Activated CD4-positive, alpha-beta memory T cell treated with anti-CD3 and anti-CD28 coated beads for 36 hours (primary cell): ENCODE measurements at regions not wholly inside any gene's neighbourhood (a gene's known extent, or its start where the extent isn't known, plus 50 kb on each side); places are given as distances from the start of the nearest gene placed in this dataset.
"Not testable (repeated sequence)": the region's sequence is repeated elsewhere in the genome, so short reads cannot be mapped to it uniquely, and the experiment has no call there.

ENCODE experiments used
- CTCF ChIA-PET: fragments of 350-600 bp; sonication (Branson Sonifier 250); formaldehyde crosslinking; loops from one replicate; lab custom pipeline; 2021; ENCODE audit warnings: antibody characterized with exemption, inconsistent platforms; lab: Charles Lee
- POLR2A ChIA-PET: fragments of 350-600 bp; sonication (Branson Sonifier 250); formaldehyde crosslinking; loops from one replicate; lab custom pipeline; 2021; ENCODE audit warnings: antibody characterized with exemption; lab: Charles Lee
- DNase-seq: peaks from one replicate; pipeline ENCODE4 v3.0.0-alpha.2; 2020
- H3K27ac Mint-ChIP-seq: one replicate; pipeline ENCODE4 v1.8.0; 2021; ENCODE audit warnings: mixed read lengths
- H3K27me3 Mint-ChIP-seq: one replicate; pipeline ENCODE4 v1.8.0; 2021; ENCODE audit warnings: mixed read lengths
- H3K36me3 Mint-ChIP-seq: one replicate; pipeline ENCODE4 v1.8.0; 2021; ENCODE audit warnings: mixed read lengths
- H3K4me1 Mint-ChIP-seq: one replicate; pipeline ENCODE4 v1.8.0; 2021; ENCODE audit warnings: low read depth, mixed read lengths
- H3K4me3 Mint-ChIP-seq: one replicate; pipeline ENCODE4 v1.8.0; 2021; ENCODE audit warnings: mild to moderate bottlenecking, mixed read lengths
- H3K9me3 Mint-ChIP-seq: one replicate; pipeline ENCODE4 v1.8.0; 2021; ENCODE audit warnings: mixed read lengths
- intact Hi-C: fragments of 100-400 bp; cut with micrococcal nuclease; formaldehyde crosslinking; loops from one replicate; pipeline ENCODE4 v1.15.1; 2023

GRCh38 chr12:102316723-102317122 lies 119.1 kb upstream of the PMCH start:
- no peaks in the 10 kb centered on the region for H3K9me3 Mint-ChIP-seq
- H3K4me3 Mint-ChIP-seq, result no peak overlapping the region

GRCh38 chr12:102314821-102315220 lies 117.2 kb upstream of the PMCH start:
- no peaks in the 10 kb centered on the region for H3K27me3 Mint-ChIP-seq
- H3K4me3 Mint-ChIP-seq, result no peak overlapping the region
- POLR2A ChIA-PET, result no interaction called here
- no peaks in the 10 kb centered on the region for H3K36me3 Mint-ChIP-seq
- no peak for DNase-seq
- no peaks in the 10 kb centered on the region for H3K4me1 Mint-ChIP-seq
- CTCF ChIA-PET, result no interaction called here
- no peaks in the 10 kb centered on the region for H3K9me3 Mint-ChIP-seq
- no peak overlapping the region for H3K27ac Mint-ChIP-seq
- intact Hi-C loops, result no loop called here

More at GRCh38 chr12:102316723-102317122, 119.1 kb upstream of the PMCH start:
- ChIA-PET CTCF (no interaction called here), POLR2A (no interaction called here)
- Mint-ChIP-seq H3K27me3 (no peaks in the 10 kb centered on the region), H3K4me1 (no peaks in the 10 kb centered on the region), H3K36me3 (no peaks in the 10 kb centered on the region), H3K27ac (no peak overlapping the region)
- no peak for DNase-seq
- intact Hi-C loops, result no loop called here

GRCh38 chr12:102313116-102313971 lies 115.7 kb upstream of the PMCH start:
- H3K27me3 Mint-ChIP-seq, DNase-seq, H3K4me3 Mint-ChIP-seq, intact Hi-C loops, H3K27ac Mint-ChIP-seq, POLR2A ChIA-PET, H3K36me3 Mint-ChIP-seq, CTCF ChIA-PET, H3K4me1 Mint-ChIP-seq, H3K9me3 Mint-ChIP-seq: not testable (repeated sequence)

GRCh38 chr12:102305486-102305885 lies 107.9 kb upstream of the PMCH start:
- DNase-seq, result no peak
- H3K4me3 Mint-ChIP-seq, result no peak overlapping the region
- no peaks in the 10 kb centered on the region for H3K4me1 Mint-ChIP-seq
- peaks cover 16% of the 10 kb centered on the region for H3K9me3 Mint-ChIP-seq
- H3K27me3 Mint-ChIP-seq, result peaks cover 2% of the 10 kb centered on the region
- POLR2A ChIA-PET, result interaction anchor here (0.6 kb wide), 1 partner anchor 23 kb away, joined by 3 read pairs; no protein-coding TSS in a partner anchor
- intact Hi-C loops, result no loop called here
- H3K27ac Mint-ChIP-seq, result no peak overlapping the region
- CTCF ChIA-PET, result no interaction called here
- H3K36me3 Mint-ChIP-seq, result no peaks in the 10 kb centered on the region

- CTCF ChIA-PET, H3K27ac Mint-ChIP-seq, H3K27me3 Mint-ChIP-seq, DNase-seq, POLR2A ChIA-PET, H3K36me3 Mint-ChIP-seq, H3K4me1 Mint-ChIP-seq, H3K4me3 Mint-ChIP-seq, intact Hi-C loops: not testable (repeated sequence)
- peaks cover 18% of the 10 kb centered on the region for H3K9me3 Mint-ChIP-seq
Observed at GRCh38 chr12:102304667-102305066, 107.0 kb upstream of the PMCH start.

GRCh38 chr12:102302553-102302952 lies 104.9 kb upstream of the PMCH start:
- Mint-ChIP-seq H3K9me3 (peaks cover 16% of the 10 kb centered on the region), H3K4me1 (no peaks in the 10 kb centered on the region), H3K4me3 (no peak overlapping the region), H3K36me3 (no peaks in the 10 kb centered on the region), H3K27ac (no peak overlapping the region), H3K27me3 (peaks cover 2% of the 10 kb centered on the region)
- DNase-seq, result no peak
- POLR2A ChIA-PET, result no interaction called here
- intact Hi-C loops, result no loop called here
- CTCF ChIA-PET, result no interaction called here

- intact Hi-C loops, result loop anchor here (1.0 kb wide), 1 partner anchor 183 kb away; no protein-coding TSS in a partner anchor
- no peak overlapping the region for H3K27ac Mint-ChIP-seq
- CTCF ChIA-PET, result no interaction called here
- POLR2A ChIA-PET, result no interaction called here
- peaks cover 16% of the 10 kb centered on the region for H3K9me3 Mint-ChIP-seq
- no peaks in the 10 kb centered on the region for H3K36me3 Mint-ChIP-seq
- H3K4me1 Mint-ChIP-seq, result no peaks in the 10 kb centered on the region
- H3K27me3 Mint-ChIP-seq, result peaks cover 2% of the 10 kb centered on the region
- no peak overlapping the region for H3K4me3 Mint-ChIP-seq
- no peak for DNase-seq
Observed at GRCh38 chr12:102301547-102301946, 103.9 kb upstream of the PMCH start.

- Mint-ChIP-seq H3K27ac (no peak overlapping the region), H3K4me1 (no peaks in the 10 kb centered on the region), H3K27me3 (peaks cover 2% of the 10 kb centered on the region), H3K36me3 (no peaks in the 10 kb centered on the region), H3K9me3 (peaks cover 16% of the 10 kb centered on the region), H3K4me3 (no peak overlapping the region)
- ChIA-PET POLR2A (no interaction called here), CTCF (no interaction called here)
- intact Hi-C loops, result loop anchor here (1.0 kb wide), 1 partner anchor 183 kb away; no protein-coding TSS in a partner anchor
- peak; percentile 16 for DNase-seq
Observed at GRCh38 chr12:102300824-102301461, 103.3 kb upstream of the PMCH start.

- DNase-seq, result no peak
- H3K9me3 Mint-ChIP-seq, result peaks cover 16% of the 10 kb centered on the region
- no peaks in the 10 kb centered on the region for H3K4me1 Mint-ChIP-seq
- intact Hi-C loops, result no loop called here
- no peak overlapping the region for H3K4me3 Mint-ChIP-seq
- peaks cover 2% of the 10 kb centered on the region for H3K27me3 Mint-ChIP-seq
- CTCF ChIA-PET, result no interaction called here
- no peaks in the 10 kb centered on the region for H3K36me3 Mint-ChIP-seq
- H3K27ac Mint-ChIP-seq, result no peak overlapping the region
- POLR2A ChIA-PET, result no interaction called here
Observed at GRCh38 chr12:102299731-102300130, 102.1 kb upstream of the PMCH start.

- intact Hi-C loops, result no loop called here
- Mint-ChIP-seq H3K27me3 (no peaks in the 10 kb centered on the region), H3K9me3 (peaks cover 16% of the 10 kb centered on the region), H3K4me1 (no peaks in the 10 kb centered on the region), H3K4me3 (no peak overlapping the region), H3K36me3 (no peaks in the 10 kb centered on the region), H3K27ac (no peak overlapping the region)
- CTCF ChIA-PET, result no interaction called here
- no peak for DNase-seq
- POLR2A ChIA-PET, result no interaction called here
Observed at GRCh38 chr12:102298022-102298421, 100.4 kb upstream of the PMCH start.

- Mint-ChIP-seq H3K4me1 (no peaks in the 10 kb centered on the region), H3K27ac (no peak overlapping the region), H3K27me3 (no peaks in the 10 kb centered on the region), H3K9me3 (peaks cover 13% of the 10 kb centered on the region), H3K36me3 (no peaks in the 10 kb centered on the region), H3K4me3 (no peak overlapping the region)
- ChIA-PET POLR2A (no interaction called here), CTCF (no interaction called here)
- intact Hi-C loops, result no loop called here
- DNase-seq, result no peak
Observed at GRCh38 chr12:102297412-102297811, 99.8 kb upstream of the PMCH start.

- H3K27ac Mint-ChIP-seq, result no peak overlapping the region
- H3K4me1 Mint-ChIP-seq, result no peaks in the 10 kb centered on the region
- POLR2A ChIA-PET, result no interaction called here
Observed at GRCh38 chr12:102294568-102294967, 96.9 kb upstream of the PMCH start.

More at GRCh38 chr12:102294568-102294967, 96.9 kb upstream of the PMCH start:
- Mint-ChIP-seq H3K36me3 (no peaks in the 10 kb centered on the region), H3K9me3 (no peaks in the 10 kb centered on the region), H3K27me3 (no peaks in the 10 kb centered on the region), H3K4me3 (no peak overlapping the region)
- DNase-seq, result no peak
- intact Hi-C loops, result no loop called here
- CTCF ChIA-PET, result no interaction called here
